ENCODE measurements at regions not wholly inside any gene's neighbourhood (a gene's known extent, or its start where the extent isn't known, plus 50 kb on each side); places are given as distances from the start of the nearest gene placed in this dataset.

- TF ChIP-seq POLR2A (IDR thresholded peaks at IDR 0.05): no peak
- TF ChIP-seq, protein P1, sequence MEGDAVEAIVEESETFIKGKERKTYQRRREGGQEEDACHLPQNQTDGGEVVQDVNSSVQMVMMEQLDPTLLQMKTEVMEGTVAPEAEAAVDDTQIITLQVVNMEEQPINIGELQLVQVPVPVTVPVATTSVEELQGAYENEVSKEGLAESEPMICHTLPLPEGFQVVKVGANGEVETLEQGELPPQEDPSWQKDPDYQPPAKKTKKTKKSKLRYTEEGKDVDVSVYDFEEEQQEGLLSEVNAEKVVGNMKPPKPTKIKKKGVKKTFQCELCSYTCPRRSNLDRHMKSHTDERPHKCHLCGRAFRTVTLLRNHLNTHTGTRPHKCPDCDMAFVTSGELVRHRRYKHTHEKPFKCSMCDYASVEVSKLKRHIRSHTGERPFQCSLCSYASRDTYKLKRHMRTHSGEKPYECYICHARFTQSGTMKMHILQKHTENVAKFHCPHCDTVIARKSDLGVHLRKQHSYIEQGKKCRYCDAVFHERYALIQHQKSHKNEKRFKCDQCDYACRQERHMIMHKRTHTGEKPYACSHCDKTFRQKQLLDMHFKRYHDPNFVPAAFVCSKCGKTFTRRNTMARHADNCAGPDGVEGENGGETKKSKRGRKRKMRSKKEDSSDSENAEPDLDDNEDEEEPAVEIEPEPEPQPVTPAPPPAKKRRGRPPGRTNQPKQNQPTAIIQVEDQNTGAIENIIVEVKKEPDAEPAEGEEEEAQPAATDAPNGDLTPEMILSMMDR (IDR thresholded peaks at IDR 0.05): no peak
Measured at GRCh38 chr7:47132471-47132870, 449.4 kb downstream of the TNS3 start.
